ENCODE measurements at regions not wholly inside any gene's neighbourhood (a gene's known extent, or its start where the extent isn't known, plus 50 kb on each side); places are given as distances from the start of the nearest gene placed in this dataset.

GRCh38 chr2:164281896-164282295, 339.4 kb downstream of the GRB14 start:
- no peak for DNase-seq (ENCODE audit: low spot score)
- TF ChIP-seq CTCF (IDR thresholded peaks at IDR 0.05) = no peak
- H3K27ac ChIP-seq = no peak overlapping the region
- no peak overlapping the region for H3K4me3 ChIP-seq

- no peak overlapping the region for H3K27ac ChIP-seq
- no peak for DNase-seq (ENCODE audit: low spot score)
- no peak for TF ChIP-seq CTCF (IDR thresholded peaks at IDR 0.05)
- H3K4me3 ChIP-seq = no peak overlapping the region
Measured at GRCh38 chr2:164275659-164276058, 345.6 kb downstream of the GRB14 start.

- H3K27ac ChIP-seq = no peak overlapping the region
- no peak for DNase-seq (ENCODE audit: low spot score)
- no peak overlapping the region for H3K4me3 ChIP-seq
- no peak for TF ChIP-seq CTCF (IDR thresholded peaks at IDR 0.05)
Measured at GRCh38 chr2:164260506-164260905, 360.8 kb downstream of the GRB14 start.

GRCh38 chr2:164257742-164258141, 363.5 kb downstream of the GRB14 start:
- no peak overlapping the region for H3K27ac ChIP-seq
- H3K4me3 ChIP-seq = no peak overlapping the region
- no peak for DNase-seq (ENCODE audit: low spot score)
- no peak for TF ChIP-seq CTCF (IDR thresholded peaks at IDR 0.05)

- DNase-seq (ENCODE audit: low spot score) = no peak
- Histone ChIP-seq H3K27ac (no peak overlapping the region), H3K4me3 (no peak overlapping the region)
- no peak for TF ChIP-seq CTCF (IDR thresholded peaks at IDR 0.05)
Measured at GRCh38 chr2:164252568-164253287, 368.6 kb downstream of the GRB14 start.

- no peak for TF ChIP-seq CTCF (IDR thresholded peaks at IDR 0.05)
- Histone ChIP-seq H3K27ac (no peak overlapping the region), H3K4me3 (no peak overlapping the region)
- DNase-seq (ENCODE audit: low spot score) = no peak
Measured at GRCh38 chr2:164243315-164243714, 378.0 kb downstream of the GRB14 start.

GRCh38 chr2:164242409-164242808, 378.9 kb downstream of the GRB14 start:
- no peak for TF ChIP-seq CTCF (IDR thresholded peaks at IDR 0.05)
- no peak overlapping the region for H3K4me3 ChIP-seq
- no peak overlapping the region for H3K27ac ChIP-seq
- no peak for DNase-seq (ENCODE audit: low spot score)

All from coronary artery (tissue), 2 donors.